ENCODE measurements at regions not wholly inside any gene's neighbourhood (a gene's known extent, or its start where the extent isn't known, plus 50 kb on each side); places are given as distances from the start of the nearest gene placed in this dataset.
"Not testable (repeated sequence)": the region's sequence is repeated elsewhere in the genome, so short reads cannot be mapped to it uniquely, and the experiment has no call there.

DNA sequence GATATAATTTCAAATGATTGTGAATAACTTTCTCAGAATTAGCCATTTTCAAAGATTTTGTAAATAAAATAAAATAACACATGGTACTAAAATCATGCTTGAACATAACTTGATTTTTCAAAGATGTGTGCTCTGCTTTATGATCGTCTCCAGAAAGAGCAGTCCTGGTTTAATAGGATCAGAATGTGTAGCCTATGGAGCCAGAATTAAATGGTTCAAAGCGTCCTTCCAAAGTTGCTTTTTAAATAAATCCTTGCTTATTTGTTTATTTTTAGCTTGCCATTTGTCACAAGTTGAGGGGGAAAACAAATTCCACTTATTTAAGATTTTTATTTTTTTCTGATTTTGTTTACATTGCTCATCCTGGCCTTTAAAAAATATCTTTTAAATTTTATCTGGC is 123.7 kb upstream of the SPRED1 start:
- DNase-seq = no peak

DNA sequence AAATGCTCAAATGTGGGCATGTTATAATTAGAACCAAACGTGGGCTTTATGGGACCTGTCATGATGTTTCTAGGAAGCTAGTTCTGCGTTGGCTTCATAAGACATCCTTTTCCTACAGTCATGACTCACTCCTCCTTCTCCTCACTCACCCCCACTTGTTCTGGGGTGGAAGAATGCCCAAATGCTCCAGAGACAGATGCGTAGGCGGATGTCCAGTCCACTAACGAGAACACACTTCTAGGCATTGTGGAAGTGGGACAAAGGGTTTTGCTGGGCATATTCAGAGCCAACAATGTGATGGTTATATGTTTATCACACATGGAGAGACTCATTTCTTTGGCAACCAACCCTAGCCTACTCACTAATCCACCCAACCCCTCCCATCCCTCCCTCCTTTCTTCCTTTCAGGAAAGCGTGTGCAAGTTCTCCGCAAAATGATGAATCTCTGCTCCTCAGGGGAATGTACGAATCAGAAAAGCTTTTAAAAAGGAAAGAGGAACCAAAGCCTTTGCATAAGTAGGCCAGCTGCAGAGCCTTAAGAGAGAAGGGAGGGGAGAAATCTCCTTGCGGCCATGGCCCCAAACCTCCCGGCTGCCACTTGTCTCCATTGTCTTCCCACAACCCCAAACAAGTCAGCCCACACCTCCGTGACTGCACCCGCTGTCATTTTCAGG is 123.0 kb upstream of the SPRED1 start:
- no peak for DNase-seq

DNA sequence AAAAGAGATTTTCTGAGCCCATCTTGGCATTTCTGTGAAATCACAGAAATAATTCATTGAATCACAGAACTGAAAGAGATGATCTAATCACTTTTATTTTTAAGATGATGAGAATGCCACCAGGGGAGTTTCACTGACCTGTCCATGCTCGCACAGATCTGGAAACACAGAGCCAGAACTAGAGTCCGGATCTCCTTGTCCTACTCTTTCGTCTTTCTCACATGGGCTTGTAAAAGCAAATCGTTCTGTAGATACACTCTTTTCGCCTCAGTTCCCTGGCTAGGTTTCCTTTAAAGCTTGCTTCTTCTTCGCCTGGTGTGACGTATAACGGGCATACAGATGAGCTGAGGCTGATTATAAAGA is 122.5 kb upstream of the SPRED1 start:
- no peak for DNase-seq

DNA sequence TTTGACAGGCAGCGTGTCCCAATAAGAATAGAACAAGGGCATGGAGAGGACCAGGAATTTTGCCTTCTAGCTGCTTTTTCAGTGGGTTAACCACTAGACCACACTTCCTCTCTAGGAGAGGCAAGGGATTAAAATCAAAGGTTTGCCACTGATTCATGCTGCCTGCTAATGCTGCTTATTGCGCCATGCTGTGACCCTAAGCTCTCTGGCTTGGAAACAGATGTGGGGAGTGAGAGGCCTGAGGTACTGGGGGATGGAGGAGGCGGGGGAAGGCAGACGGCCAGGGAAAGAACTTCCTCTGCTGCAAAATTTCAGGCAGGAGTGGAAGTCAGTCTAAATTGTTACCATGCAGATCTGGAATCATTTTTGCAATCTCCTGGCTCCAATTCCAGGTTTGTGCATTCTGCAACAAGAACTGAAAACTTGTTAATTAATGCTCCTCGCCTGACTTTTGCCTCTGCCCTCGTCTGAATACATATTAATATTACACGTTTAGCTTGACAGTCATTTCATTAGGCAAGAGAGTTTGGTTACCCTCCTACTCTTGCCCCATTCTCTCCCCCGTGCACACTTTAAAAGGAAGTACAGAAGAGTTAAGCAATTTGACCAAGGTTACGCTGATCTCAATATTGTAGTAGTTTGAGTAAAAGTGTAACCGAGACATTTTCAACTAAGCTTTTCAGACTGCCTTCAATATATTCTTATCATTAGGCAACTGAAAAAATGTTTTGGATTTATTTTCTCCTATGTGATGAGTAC is 121.7 kb upstream of the SPRED1 start:
- no peak for DNase-seq

DNA sequence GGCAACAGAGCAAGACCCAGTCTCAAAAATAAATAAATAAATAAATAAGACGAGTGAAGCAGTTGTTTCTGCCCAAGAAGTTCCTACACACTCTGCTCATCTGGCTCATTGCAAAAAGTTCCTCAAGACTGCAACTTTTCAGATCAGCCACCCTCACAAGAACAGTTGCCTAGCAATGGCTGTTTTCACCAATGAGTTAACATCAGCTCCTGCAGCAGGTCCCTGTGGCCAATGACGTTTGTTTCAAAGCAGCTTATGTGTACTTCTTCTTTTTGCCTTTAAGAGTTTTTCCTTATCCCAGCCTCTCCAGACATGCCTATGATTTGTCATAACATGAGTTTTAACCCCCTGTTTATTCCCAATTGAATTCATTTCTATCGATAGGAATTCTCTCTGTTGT is 118.4 kb upstream of the SPRED1 start:
- no peak for DNase-seq

DNA sequence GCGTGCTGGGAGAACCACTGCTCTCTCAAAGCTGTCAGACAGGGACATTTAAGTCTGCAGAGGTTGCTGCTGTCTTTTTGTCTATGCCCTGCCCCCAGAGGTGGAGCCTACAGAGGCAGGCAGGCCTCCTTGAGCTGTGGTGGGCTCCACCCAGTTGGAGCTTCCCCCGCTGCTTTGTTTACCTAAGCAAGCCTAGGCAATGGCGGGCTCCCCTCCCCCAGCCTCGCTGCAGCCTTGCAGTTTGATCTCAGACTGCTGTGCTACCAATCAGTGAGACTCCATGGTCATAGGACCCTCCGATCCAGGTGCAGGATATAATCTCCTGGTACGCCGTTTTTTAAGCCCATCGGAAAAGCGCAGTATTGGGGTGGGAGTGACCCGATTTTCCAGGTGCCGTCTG is 110.4 kb upstream of the SPRED1 start:
- not testable (repeated sequence) for DNase-seq

DNA sequence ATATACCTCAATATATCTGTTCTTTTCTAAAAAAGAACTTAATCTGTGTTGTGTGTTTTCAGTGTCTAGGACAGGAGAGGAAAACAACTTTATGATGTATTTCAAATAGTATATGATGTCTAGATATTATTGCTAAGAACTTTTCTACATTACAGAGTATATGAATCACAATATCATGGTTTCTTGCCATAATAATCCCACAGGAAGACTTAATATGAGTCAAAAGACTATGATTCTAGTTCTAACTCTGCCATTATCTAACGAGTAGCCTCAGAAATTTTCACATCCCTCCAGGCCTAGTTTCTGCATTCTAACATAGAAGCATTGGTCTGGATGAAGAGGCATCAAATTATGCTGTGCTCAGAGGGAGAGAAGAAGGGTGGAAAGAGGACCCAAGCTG is 107.7 kb upstream of the SPRED1 start:
- DNase-seq = no peak

DNA sequence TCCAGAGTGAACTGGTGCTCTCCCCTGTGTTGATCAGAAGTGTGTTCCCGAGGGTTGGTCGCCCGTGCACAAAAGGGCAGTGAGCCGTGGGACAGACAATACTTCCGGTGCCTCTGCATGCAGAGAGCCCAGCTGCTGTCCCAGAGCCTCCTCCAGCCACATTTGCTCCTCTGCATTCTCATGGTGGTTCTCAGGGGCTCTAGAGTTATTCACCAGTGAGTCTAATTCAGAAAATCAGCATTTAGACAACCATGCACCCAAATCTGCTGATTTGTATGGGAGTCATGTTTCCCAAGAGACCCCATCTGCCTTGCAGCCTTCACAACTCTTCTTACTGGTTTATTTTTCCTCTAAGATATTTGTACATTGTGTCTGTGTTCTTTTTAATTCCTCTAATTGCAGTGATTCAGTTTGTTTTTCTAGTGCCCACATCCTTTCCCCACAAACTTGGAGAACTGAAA is 107.0 kb upstream of the SPRED1 start:
- no peak for DNase-seq

DNA sequence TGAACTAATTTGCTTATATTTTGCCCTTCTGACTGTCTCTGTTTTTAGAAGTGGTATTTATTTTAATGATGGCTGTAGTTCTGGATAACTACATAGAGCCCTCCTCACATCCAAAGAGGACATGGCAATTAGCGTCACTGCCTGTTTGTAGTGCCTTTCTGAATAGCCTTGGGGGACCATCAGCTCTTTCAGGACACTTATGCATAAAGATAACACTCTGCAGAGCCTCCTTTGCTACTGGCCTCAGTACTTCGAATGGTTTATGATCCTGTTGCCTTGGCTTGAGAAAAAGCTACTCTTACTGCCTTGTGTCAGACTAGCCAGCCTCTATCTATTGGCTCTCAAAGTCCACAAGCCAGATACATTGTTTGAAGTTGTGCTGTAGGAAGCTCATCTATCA is 105.4 kb upstream of the SPRED1 start:
- DNase-seq = no peak

DNA sequence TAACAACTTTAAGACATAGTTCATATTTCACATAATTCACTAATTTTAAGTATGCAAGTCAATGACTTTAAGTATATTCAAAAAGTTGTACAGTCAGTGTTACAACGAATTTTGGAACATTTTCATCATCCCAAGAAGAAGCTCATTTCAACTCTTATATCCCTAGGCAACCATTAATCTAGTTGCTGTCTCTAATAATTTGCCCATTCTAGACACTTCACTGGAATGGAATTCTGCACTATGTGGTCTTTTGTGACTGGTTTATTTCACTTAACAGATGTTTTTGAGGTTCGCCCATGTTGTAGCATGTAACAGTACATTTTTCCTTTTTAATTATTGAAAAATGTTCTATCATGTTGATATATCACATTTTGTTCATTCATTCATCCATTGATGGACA is 104.2 kb upstream of the SPRED1 start:
- no peak for DNase-seq

DNA sequence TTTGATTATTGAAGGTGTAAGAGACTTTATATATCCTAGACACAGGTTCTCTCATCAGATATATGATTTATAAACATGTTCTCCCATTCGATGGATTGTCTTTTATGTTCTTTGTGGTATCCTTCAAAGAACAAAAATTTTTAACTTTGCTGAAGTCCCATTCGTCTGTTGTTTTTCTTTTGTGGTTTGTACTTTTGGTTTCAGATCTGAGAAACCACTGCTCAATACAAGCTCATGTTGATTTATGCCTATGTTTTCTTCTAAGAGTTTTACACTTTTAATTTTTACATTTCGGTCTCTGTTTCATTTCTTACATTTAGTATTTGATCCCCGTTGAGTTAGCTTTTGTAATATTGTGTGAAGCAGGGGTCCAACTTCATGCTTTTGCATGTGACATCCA is 103.3 kb upstream of the SPRED1 start:
- no peak for DNase-seq

DNA sequence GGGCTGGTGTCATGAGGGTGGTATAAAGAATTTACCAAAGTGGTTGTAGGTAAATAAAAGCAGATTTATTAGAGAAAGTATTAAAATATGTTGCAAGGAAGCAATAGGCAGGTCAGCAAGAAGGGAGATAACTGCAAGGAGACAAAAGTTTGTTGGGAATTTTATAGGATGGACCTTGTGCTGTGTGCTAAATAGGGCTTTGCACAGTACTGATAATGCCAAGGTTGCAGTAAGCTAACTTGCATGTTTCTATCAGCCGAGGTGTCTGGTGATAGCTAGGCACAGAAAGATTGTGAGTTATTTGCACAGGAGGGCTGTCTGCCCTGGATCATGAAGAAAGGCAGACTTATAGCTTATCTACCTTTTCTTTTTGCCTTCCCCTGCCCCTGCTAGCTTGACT is 102.5 kb upstream of the SPRED1 start:
- DNase-seq = no peak

DNA sequence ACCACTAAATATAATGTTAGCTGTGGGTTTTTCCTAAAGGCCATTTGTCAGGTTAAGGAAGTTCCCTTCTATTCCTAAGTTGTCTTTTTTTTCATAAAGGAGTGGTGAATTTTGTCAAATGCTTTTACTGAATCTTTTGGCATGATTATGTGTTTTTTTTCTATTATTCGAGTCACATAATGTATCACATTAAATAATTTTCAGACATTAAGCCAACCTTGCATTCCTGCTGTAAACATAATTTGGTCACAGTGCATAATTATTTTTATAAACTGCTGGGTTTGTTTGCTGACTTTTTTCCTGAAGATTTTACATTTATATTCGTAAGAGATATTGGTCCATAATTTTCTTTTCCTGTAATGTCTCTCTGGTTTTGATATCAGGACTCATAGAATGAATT is 101.8 kb upstream of the SPRED1 start:
- no peak for DNase-seq

DNA sequence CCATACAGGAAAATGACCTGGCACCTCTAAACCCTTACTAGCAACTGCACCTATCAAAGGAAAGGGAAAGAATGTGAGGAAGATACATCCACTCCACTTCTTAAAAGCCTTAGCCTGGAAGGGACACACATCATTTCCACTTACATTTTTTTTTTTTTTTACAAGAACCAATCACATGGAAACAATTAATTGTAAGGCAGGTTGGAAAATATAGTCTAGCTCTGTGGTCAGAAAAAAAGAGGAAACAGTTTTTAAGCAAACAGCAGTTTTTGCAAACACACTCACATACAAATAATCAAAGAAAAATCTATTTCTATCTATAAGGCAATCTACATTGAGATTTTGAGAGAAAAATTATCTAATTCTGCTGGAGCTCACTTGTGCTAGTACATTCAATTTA is 98.9 kb upstream of the SPRED1 start:
- DNase-seq = no peak

DNA sequence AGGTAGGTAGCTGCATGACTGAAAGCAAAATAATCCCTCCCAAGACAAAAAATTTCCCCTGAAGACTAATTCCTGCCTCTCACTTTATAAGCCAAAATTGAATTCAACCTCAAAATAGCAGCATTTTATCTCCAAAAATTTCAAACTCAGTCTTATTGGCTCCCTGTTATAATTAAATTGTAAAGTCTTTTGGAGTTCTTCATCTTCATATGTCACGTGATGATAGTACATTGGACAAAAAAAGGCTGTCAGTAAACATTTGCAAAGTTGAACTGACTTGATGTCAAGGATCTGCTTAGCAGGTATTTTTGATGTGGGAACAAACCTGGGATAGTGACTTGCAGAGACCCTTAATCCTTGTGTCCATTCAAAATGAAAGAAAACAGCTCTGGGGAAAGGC is 98.4 kb upstream of the SPRED1 start:
- no peak for DNase-seq

DNA sequence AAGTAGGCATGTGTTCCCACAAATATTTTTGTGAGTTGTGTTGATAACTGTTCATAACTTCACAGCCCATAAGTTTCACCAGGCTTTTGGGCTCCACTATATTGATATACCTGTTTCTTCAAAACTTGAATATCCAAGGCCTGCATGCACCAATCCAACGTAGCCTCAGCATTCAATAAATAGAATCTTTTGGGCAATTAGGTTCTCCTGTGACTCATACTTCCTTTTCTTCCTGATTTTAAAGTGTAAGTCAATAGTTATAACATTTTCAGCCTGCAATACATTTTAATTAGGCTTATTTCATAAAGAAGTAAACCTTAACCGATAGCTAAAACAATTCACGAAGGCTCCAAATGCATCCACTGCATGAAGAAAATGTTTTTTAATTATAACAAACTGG is 97.8 kb upstream of the SPRED1 start:
- DNase-seq = no peak

DNA sequence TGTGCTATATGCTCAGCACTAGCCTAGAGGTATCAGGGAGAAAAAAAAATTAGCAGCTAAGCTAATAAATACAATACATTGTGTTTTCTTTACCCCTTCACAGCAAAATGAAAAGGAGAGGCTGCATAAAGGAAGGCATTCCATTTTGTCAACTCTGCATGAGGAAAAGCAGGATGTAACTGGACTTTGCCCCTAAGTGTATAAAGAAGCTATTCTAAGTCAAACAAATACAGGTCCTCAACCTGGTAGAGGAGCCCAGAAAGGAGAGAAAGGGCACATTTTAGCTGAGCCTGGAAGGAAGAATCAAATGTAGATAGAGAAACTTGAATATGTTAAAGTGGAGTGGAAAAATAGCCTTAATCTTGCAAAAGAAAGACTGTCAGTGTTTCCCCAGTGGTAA is 89.0 kb upstream of the SPRED1 start:
- no peak for DNase-seq

DNA sequence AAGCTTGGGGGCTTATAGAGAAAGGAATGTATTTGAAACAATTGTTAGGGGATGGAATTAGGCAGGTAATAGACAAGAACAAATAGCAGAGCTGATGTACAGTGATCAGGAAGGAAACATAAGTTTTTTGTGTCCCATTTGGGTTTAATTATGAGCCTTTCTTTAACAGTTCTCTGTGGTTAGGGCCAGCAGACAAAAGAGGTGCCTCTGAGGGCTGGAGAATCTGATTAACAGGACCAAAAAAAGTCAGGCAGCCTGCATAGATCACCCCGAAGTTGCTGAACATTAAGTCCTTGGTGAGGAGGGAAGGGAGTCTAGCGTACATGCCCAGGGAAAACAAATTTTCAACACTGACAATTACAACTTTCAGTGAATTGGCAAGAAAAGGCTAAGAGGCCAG is 88.6 kb upstream of the SPRED1 start:
- no peak for DNase-seq

DNA sequence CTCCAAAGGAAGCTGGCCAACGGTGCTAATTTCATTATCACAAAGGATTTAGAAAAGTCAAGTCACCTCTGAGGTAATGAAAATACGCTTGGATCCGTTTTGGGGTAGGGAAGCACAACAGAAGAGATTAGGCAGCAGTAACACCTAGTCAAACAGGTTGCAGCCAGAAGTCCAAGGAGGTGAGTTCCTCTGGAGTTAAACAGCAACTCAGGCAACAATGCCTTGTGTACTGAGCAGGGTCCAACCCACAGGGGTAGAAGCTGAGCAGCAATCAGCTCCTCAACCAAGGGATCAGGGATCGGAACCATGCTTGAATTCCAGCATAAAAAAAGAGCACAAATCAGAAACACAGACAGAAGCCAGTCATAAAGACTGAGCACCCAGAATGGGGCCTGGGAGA is 88.1 kb upstream of the SPRED1 start:
- no peak for DNase-seq

DNA sequence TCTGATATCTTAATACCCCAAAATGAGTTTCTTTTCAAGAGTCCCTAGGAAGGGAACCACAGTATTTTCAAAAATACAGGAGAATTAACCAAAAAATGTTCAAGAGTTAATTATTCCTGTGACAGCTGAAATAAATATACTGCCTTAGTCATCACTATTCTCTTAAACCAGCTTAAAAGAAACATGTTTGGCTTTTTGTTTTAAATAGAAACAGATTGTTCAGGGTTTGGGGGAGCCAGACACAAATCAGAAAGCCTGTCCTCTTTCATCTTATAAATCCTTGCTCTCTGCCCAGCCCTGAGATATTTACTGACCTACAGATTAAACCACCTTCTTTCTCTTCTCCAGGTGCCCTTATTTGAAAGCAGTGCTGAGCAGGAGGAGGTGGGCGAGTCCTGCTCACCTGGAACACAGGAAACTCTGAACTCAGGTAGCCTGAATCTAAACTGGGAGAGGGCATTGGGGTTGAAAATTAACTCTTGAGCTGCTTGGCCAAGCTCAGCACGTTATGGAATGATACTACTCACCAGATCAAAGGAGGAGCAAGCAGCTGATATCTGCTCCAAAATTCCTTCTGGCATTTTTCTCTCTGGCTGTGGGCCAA is 84.1 kb upstream of the SPRED1 start:
- DNase-seq = no peak

DNA sequence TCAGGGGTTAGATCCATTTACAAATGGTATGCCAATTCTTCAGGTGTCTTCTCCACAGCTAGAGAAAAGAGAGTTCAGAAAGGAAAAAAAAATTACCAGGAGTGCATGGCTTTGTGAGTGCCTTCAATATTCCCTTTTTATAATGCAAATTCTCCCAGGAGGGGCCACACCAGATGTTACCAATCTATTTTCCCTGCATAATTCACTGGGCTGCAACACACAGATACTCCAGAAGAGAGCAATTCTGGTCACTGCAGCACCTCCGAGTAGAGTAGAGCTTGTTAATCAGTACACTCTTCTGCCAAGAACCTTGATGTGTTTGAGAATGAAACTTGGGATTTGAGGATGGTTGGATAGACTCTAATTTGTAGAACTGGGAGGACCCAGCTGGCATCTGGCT is 80.7 kb upstream of the SPRED1 start:
- DNase-seq = no peak

DNA sequence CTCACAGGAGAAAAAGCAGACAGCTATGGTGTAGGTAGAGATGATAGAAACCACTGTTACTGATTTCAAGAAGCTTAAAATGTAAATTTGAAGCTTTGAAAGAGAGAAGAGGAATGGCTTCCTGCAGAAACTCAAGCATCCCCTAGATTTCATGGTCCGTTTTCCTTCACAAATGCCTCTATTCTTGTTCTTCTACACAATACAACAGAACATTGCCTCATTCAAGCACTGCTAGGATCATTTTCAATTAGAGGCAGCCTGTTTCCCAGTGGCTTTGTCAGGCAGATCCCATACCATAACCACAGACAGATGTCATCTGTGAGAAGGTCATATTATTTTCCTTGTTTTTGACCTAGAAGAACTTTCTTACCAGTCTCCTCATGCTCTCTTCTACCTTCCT is 77.9 kb upstream of the SPRED1 start:
- DNase-seq = no peak

DNA sequence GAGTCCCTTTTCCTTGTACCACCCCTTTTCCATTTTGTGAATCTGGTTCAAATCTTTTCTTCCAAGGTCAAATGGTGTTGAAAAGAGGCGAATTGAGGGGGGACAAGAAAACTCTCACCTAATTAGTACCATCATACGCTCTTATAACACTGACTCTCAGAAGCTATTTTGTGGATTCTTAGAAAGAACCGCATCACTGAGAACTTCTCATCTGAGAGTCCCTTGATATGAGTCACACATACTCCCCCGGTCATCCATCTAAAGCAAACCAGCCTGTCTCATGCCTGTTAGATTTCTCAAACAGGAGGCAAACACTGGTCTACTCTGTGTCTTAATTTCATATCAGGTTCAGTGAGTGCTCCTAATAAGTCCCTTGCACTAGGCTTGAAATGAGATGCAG is 76.5 kb upstream of the SPRED1 start:
- no peak for DNase-seq

DNA sequence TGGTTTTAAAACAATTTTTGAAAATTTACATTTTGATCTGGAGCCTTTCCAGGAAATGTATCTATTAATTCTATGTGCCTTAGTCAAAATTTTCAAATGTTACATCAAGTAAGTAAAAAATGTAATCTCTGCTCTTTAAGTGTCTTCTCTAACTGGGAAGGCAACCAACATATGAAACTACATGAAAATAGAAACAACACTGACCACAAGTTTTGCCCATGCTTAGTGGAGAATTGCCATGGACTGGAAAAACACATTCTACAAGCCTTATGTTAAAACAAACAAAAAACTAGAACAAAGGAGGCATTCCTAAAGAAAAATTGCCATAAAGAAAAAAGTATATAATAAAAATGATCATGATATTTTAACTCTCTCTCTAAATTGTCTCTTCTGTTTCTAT is 75.9 kb upstream of the SPRED1 start:
- DNase-seq = no peak

DNA sequence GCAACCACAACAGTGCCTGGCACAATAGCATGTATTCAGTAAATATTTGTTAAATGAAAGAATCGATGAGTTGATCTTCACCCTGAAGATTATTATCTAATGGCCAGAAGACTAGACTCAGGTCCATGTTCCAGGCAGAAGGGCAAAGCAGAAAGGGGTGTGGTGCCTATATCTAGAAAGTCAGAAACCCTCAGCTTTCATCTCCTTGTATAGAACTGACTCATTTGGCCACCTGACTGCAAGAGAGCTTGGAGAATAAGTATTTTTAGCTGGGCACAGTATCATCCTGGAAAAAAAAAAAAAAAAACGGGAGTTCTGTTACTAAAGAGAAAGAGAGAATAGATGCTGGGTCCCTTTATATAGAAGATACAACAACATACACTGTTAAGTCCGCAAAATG is 69.7 kb upstream of the SPRED1 start:
- DNase-seq = no peak

All from NCI-H2227 treated with DMSO at 0.1 percent for 48 hours (cell line).